Osteocyte (in vitro differentiated cells): ENCODE measurements at regions not wholly inside any gene's neighbourhood (a gene's known extent, or its start where the extent isn't known, plus 50 kb on each side); places are given as distances from the start of the nearest gene placed in this dataset.
"Not testable (repeated sequence)": the region's sequence is repeated elsewhere in the genome, so short reads cannot be mapped to it uniquely, and the experiment has no call there.

Experiments
- DNase-seq: peaks from one replicate; pipeline ENCODE4 v3.0.0; 2021; ENCODE audit warnings: mixed read lengths; ENCODE audit not compliant: unreplicated experiment; ENCODE audit errors: extremely low spot score
- H3K27ac Mint-ChIP-seq: one replicate; pipeline ENCODE4 v1.8.0; 2021; ENCODE audit warnings: mild to moderate bottlenecking, mixed read lengths; ENCODE audit not compliant: unreplicated experiment
- H3K27me3 Mint-ChIP-seq: one replicate; pipeline ENCODE4 v1.8.0; 2021; ENCODE audit warnings: mixed read lengths; ENCODE audit not compliant: unreplicated experiment
- H3K36me3 Mint-ChIP-seq: one replicate; pipeline ENCODE4 v1.8.0; 2021; ENCODE audit warnings: mixed read lengths; ENCODE audit not compliant: unreplicated experiment
- H3K4me1 Mint-ChIP-seq: one replicate; pipeline ENCODE4 v1.8.0; 2021; ENCODE audit warnings: mixed read lengths; ENCODE audit not compliant: unreplicated experiment
- H3K4me3 Mint-ChIP-seq: one replicate; pipeline ENCODE4 v1.8.0; 2021; ENCODE audit warnings: mild to moderate bottlenecking, moderate library complexity, mixed read lengths; ENCODE audit not compliant: unreplicated experiment
- H3K9me3 Mint-ChIP-seq: one replicate; pipeline ENCODE4 v1.8.0; 2021; ENCODE audit warnings: mixed read lengths; ENCODE audit not compliant: unreplicated experiment
- CTCF ChIP-seq: fragments of 200-600 bp; sonication (generic); IDR thresholded peaks from 2 replicates; pipeline ENCODE4 v1.5.0; 2021; ENCODE audit warnings: antibody characterized with exemption, mild to moderate bottlenecking, moderate library complexity

DNA sequence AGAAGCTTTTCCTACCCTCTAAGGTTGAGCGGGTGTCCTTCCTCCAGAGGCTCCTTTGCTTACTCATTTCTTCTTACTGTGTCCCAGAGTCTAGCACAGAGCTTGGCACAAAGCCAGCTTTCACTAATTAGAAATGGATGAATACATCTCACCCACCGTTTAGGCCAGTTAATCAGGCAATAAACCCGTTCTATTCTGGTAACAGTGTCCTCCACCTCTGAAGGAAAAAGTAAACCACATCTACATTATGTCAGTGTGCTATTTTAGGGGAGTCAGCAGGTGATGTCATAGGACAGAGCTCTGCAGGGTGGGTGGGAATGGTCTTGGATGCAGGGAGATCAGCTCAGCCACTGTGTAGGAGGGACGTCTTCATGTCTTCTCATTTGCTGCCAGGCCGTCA, 109.2 kb downstream of the OSTF1 start:
- peaks cover 44% of the 10 kb centered on the region for H3K27me3 Mint-ChIP-seq
- no peak for DNase-seq
- no peak for TF ChIP-seq CTCF
- no peak overlapping the region for H3K4me3 Mint-ChIP-seq
- H3K27ac Mint-ChIP-seq, result no peak overlapping the region
- H3K36me3 Mint-ChIP-seq, result no peaks in the 10 kb centered on the region
- H3K9me3 Mint-ChIP-seq, result no peaks in the 10 kb centered on the region
- H3K4me1 Mint-ChIP-seq, result no peaks in the 10 kb centered on the region

- H3K4me3 Mint-ChIP-seq, result no peak overlapping the region
- no peaks in the 10 kb centered on the region for H3K36me3 Mint-ChIP-seq
- no peaks in the 10 kb centered on the region for H3K4me1 Mint-ChIP-seq
- H3K27me3 Mint-ChIP-seq, result peaks cover 39% of the 10 kb centered on the region
- DNase-seq, result no peak
- H3K27ac Mint-ChIP-seq, result no peak overlapping the region
- TF ChIP-seq CTCF, result peak; percentile 14
- no peaks in the 10 kb centered on the region for H3K9me3 Mint-ChIP-seq
Observed at GRCh38 chr9:75198436-75198835, 110.1 kb downstream of the OSTF1 start.

DNA sequence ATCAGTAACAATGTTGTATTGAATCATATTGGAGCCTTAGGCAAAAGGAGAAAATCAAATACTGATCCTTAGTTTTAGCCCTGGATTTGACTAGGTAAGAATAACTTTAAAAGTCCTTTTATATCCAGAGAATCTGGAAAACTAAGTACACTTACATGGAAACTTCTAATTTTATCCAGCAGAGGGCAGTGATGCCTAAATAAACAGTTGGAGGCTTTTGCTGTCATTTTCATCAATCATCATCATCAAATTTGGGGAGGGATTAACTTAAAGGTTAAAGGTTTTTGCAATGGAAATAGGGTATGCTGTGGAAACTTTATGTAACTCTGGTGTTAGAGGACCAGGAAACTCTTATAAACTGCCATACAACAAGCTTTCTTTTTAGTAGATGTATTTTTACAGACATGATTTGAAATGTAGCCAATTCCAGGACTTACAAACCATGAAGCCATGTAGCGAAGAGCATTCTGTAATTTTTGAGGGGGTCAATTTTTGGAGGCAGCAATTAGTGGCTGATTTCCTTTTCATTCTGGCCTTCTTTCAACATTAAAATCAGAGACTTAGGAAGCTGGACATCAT, 112.7 kb downstream of the OSTF1 start:
- Mint-ChIP-seq H3K36me3 (no peaks in the 10 kb centered on the region), H3K27ac (no peak overlapping the region)
- DNase-seq, result no peak

DNA sequence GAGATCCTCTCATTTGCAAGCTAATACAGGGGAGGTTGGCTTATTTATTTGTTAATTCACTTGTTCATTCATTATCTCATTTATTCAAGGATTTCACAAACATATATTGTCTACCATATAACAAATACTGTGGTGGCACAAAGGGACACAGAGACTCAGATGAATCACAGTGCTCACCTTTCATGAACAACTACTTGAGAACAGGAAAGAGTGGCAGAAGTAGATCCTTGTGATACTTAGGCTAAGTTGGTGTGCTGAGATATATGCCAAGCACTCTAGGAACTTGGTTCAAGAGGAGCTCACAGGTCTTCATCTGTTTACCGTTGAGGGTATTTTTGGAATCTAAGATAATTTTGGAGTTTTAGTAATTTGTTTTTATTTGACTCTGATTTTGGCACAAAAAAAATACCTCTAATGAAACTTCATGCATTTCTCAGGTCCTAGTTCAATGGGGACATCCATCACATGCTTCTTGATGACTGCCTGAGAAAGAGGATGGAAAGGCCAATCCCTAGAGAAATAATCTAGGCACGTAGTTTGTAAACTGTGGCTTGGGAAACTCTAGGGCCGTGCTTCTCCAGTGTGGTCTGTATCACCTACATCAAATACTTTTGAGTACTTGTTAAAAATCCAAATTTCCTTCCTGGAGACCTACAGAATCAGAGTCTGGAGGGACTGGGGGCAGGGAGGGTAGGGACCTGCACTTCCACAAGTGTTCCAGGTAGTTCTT, 113.3 kb downstream of the OSTF1 start:
- DNase-seq, result no peak
- Mint-ChIP-seq H3K4me1 (no peaks in the 10 kb centered on the region), H3K27ac (no peak overlapping the region), H3K9me3 (no peaks in the 10 kb centered on the region), H3K4me3 (no peak overlapping the region), H3K36me3 (no peaks in the 10 kb centered on the region), H3K27me3 (peaks cover 20% of the 10 kb centered on the region)
- TF ChIP-seq CTCF, result no peak

More for the DNA sequence above, 112.7 kb downstream of the OSTF1 start:
- peak; percentile 74 for TF ChIP-seq CTCF
- Mint-ChIP-seq H3K27me3 (peaks cover 25% of the 10 kb centered on the region), H3K4me3 (no peak overlapping the region), H3K4me1 (no peaks in the 10 kb centered on the region), H3K9me3 (no peaks in the 10 kb centered on the region)

DNA sequence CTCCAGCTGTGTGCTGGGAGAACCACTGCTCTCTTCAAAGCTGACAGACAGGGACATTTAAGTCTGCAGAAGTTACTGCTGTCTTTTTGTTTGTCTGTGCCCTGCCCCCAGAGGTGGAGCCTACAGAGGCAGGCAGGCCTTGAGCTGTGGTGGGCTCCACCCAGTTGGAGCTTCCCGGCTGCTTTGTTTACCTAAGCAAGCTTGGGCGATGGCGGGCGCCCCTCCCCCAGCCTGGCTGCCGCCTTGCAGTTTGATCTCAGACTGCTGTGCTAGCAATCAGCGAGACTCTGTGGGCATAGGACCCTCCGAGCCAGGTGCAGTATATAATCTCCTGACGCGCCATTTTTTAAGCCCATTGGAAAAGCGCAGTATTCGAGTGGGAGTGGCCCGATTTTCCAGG, 119.7 kb downstream of the OSTF1 start:
- not testable (repeated sequence) for DNase-seq, H3K36me3 Mint-ChIP-seq, H3K27ac Mint-ChIP-seq, H3K4me1 Mint-ChIP-seq, H3K9me3 Mint-ChIP-seq, H3K4me3 Mint-ChIP-seq
- H3K27me3 Mint-ChIP-seq, result peaks cover 14% of the 10 kb centered on the region
